Muscle layer of duodenum (tissue), 2 donors: ENCODE measurements at regions not wholly inside any gene's neighbourhood (a gene's known extent, or its start where the extent isn't known, plus 50 kb on each side); places are given as distances from the start of the nearest gene placed in this dataset.

Experiments
- H3K27ac ChIP-seq: one replicate; pipeline ENCODE4 v1.7.0; 2013; ENCODE audit warnings: mild to moderate bottlenecking, low read length
- H3K27me3 ChIP-seq: one replicate; pipeline ENCODE4 v1.7.0; 2013; ENCODE audit warnings: low read depth, mild to moderate bottlenecking, control low read depth, low read length
- H3K36me3 ChIP-seq, 2 donors: one replicate each; pipeline ENCODE4 v1.7.0; 2013; ENCODE audit warnings: low read length in 2 of 2, control low read depth in 1 of 2, mild to moderate bottlenecking in 1 of 2; ENCODE audit not compliant: insufficient read depth in 2 of 2, control insufficient read depth in 1 of 2
- H3K4me1 ChIP-seq, 2 donors: one replicate each; pipeline ENCODE4 v1.7.0; 2013; ENCODE audit warnings: low read length in 2 of 2, mild to moderate bottlenecking in 2 of 2, control low read depth in 1 of 2, moderate library complexity in 1 of 2; ENCODE audit not compliant: insufficient read depth in 2 of 2, control insufficient read depth in 1 of 2
- H3K4me3 ChIP-seq, 2 donors: one replicate each; pipeline ENCODE4 v1.7.0; 2013; ENCODE audit warnings: low read length in 2 of 2, low read depth in 1 of 2, mild to moderate bottlenecking in 1 of 2
- H3K9me3 ChIP-seq, 2 donors: one replicate each; pipeline ENCODE4 v1.7.0; 2013; ENCODE audit warnings: low read length in 2 of 2, control low read depth in 1 of 2, mild to moderate bottlenecking in 1 of 2; ENCODE audit not compliant: control insufficient read depth in 1 of 2
- donor health status: healthy.

DNA sequence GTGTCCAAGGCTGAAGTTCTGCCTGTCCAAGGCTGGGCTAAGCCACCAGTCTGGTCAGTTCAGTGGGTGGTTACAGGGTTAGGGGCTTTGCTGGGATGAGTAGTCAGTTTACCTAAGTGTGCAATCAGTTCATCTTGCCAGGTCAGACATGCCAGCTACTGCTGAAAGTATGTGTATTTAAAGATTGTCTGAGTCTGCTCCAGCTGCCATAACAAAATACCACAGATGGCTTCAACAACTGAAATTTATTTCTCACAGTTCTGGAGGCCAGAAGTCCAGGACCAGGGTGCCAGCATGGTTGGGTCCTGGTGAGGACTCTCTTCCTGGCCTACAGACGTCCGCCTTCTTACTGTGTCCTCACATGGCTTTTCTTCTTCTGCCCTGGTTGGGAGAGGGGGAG is 52.4 kb upstream of the TNS3 start:
- no peaks in the 10 kb centered on the region for H3K27me3 ChIP-seq
- H3K4me1 ChIP-seq: peaks cover 6 to 46% of the 10 kb centered on the region in 2 donors
- no peak overlapping the region for H3K27ac ChIP-seq
- no peaks in the 10 kb centered on the region for H3K36me3 ChIP-seq
- H3K4me3 ChIP-seq: no peak overlapping the region
- no peaks in the 10 kb centered on the region for H3K9me3 ChIP-seq

DNA sequence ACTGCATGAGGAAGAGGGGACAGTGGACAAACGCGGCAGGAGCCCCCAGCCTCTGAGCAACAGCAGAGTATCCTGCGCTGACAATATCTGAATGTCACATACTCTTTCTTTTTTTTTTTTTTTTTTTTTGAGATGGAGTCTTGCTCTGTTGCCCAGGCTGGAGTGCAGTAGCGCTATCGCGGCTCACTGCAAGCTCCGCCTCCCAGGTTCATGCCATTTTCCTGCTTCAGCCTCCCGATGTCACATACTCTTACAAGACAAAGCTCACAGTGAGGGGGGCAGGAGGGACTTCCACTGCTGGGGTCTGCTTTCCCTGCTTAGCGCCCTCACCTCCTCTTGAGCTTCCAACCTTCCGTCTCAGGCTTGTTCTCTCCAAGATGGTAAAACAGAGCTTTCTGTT is 51.2 kb upstream of the TNS3 start:
- Histone ChIP-seq H3K4me3 (no peak overlapping the region), H3K27ac (no peak overlapping the region), H3K4me1 (peaks cover 6 to 35% of the 10 kb centered on the region in 2 donors), H3K36me3 (no peaks in the 10 kb centered on the region), H3K9me3 (no peaks in the 10 kb centered on the region), H3K27me3 (no peaks in the 10 kb centered on the region)
